K562 (cell line): ENCODE measurements at regions not wholly inside any gene's neighbourhood (a gene's known extent, or its start where the extent isn't known, plus 50 kb on each side); places are given as distances from the start of the nearest gene placed in this dataset.

Experiments used
- NR2C2 ChIP-seq, 2 experiments: fragments of 200-800 bp in 1 of 2; sonication (Bioruptor generic) in 1 of 2; sonication (generic) in 1 of 2; formaldehyde crosslinking in 1 of 2; IDR thresholded peaks; 2 replicates each; pipeline versions ENCODE4 v1.6.1 to v1.8.0; 2016 to 2022; ENCODE audit warnings: mild to moderate bottlenecking in 1 of 2, missing compliant biosample characterization in 1 of 2, missing genetic modification characterization in 1 of 2, missing genetic modification reagents in 1 of 2
- TF ChIP-seq, protein P1 (sequence below): IDR thresholded peaks from 2 replicates; pipeline ENCODE4 v1.6.1; 2012; ENCODE audit warnings: low read depth, low read length, improper control_type of control experiment, borderline replicate concordance
- TF ChIP-seq, protein P2 (sequence below): fragments of 200-600 bp; sonication (generic); IDR thresholded peaks from one replicate; pipeline ENCODE4 v1.6.1; 2012; ENCODE audit warnings: mild to moderate bottlenecking, low read depth, low read length, inconsistent platforms

DNA sequence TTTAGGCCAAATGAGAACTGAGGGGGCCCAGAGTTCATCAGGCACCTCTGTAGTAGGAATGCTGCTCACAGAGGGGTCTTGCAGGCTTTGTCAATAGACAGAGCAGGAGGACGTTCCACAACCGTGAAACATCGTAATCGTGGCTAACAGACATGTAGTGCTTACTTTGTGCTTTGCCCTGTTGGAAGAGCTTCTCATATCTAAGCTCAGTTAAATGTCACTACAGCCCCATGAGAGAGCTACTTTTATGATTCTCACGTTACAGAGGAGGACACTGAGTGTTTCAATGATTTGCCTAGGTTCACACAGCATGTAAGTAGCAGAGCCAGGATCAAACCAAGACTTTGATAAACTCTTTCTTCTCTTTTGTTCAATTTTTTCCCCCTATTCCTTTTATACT lies 136.6 kb downstream of the MYCN start (continued):
- TF ChIP-seq, protein P1, sequence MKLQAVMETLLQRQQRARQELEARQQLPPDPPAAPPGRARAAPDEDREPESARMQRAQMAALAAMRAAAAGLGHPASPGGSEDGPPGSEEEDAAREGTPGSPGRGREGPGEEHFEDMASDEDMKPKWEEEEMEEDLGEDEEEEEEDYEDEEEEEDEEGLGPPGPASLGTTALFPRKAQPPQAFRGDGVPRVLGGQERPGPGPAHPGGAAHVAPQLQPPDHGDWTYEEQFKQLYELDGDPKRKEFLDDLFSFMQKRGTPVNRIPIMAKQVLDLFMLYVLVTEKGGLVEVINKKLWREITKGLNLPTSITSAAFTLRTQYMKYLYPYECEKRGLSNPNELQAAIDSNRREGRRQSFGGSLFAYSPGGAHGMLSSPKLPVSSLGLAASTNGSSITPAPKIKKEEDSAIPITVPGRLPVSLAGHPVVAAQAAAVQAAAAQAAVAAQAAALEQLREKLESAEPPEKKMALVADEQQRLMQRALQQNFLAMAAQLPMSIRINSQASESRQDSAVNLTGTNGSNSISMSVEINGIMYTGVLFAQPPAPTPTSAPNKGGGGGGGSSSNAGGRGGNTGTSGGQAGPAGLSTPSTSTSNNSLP, result no peak
- TF ChIP-seq, protein P2, sequence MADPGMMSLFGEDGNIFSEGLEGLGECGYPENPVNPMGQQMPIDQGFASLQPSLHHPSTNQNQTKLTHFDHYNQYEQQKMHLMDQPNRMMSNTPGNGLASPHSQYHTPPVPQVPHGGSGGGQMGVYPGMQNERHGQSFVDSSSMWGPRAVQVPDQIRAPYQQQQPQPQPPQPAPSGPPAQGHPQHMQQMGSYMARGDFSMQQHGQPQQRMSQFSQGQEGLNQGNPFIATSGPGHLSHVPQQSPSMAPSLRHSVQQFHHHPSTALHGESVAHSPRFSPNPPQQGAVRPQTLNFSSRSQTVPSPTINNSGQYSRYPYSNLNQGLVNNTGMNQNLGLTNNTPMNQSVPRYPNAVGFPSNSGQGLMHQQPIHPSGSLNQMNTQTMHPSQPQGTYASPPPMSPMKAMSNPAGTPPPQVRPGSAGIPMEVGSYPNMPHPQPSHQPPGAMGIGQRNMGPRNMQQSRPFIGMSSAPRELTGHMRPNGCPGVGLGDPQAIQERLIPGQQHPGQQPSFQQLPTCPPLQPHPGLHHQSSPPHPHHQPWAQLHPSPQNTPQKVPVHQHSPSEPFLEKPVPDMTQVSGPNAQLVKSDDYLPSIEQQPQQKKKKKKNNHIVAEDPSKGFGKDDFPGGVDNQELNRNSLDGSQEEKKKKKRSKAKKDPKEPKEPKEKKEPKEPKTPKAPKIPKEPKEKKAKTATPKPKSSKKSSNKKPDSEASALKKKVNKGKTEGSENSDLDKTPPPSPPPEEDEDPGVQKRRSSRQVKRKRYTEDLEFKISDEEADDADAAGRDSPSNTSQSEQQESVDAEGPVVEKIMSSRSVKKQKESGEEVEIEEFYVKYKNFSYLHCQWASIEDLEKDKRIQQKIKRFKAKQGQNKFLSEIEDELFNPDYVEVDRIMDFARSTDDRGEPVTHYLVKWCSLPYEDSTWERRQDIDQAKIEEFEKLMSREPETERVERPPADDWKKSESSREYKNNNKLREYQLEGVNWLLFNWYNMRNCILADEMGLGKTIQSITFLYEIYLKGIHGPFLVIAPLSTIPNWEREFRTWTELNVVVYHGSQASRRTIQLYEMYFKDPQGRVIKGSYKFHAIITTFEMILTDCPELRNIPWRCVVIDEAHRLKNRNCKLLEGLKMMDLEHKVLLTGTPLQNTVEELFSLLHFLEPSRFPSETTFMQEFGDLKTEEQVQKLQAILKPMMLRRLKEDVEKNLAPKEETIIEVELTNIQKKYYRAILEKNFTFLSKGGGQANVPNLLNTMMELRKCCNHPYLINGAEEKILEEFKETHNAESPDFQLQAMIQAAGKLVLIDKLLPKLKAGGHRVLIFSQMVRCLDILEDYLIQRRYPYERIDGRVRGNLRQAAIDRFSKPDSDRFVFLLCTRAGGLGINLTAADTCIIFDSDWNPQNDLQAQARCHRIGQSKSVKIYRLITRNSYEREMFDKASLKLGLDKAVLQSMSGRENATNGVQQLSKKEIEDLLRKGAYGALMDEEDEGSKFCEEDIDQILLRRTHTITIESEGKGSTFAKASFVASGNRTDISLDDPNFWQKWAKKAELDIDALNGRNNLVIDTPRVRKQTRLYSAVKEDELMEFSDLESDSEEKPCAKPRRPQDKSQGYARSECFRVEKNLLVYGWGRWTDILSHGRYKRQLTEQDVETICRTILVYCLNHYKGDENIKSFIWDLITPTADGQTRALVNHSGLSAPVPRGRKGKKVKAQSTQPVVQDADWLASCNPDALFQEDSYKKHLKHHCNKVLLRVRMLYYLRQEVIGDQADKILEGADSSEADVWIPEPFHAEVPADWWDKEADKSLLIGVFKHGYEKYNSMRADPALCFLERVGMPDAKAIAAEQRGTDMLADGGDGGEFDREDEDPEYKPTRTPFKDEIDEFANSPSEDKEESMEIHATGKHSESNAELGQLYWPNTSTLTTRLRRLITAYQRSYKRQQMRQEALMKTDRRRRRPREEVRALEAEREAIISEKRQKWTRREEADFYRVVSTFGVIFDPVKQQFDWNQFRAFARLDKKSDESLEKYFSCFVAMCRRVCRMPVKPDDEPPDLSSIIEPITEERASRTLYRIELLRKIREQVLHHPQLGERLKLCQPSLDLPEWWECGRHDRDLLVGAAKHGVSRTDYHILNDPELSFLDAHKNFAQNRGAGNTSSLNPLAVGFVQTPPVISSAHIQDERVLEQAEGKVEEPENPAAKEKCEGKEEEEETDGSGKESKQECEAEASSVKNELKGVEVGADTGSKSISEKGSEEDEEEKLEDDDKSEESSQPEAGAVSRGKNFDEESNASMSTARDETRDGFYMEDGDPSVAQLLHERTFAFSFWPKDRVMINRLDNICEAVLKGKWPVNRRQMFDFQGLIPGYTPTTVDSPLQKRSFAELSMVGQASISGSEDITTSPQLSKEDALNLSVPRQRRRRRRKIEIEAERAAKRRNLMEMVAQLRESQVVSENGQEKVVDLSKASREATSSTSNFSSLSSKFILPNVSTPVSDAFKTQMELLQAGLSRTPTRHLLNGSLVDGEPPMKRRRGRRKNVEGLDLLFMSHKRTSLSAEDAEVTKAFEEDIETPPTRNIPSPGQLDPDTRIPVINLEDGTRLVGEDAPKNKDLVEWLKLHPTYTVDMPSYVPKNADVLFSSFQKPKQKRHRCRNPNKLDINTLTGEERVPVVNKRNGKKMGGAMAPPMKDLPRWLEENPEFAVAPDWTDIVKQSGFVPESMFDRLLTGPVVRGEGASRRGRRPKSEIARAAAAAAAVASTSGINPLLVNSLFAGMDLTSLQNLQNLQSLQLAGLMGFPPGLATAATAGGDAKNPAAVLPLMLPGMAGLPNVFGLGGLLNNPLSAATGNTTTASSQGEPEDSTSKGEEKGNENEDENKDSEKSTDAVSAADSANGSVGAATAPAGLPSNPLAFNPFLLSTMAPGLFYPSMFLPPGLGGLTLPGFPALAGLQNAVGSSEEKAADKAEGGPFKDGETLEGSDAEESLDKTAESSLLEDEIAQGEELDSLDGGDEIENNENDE, result no peak
- no peak for TF ChIP-seq NR2C2 (CRISPR knock-in tag; IDR thresholded peaks at IDR 0.05)
- TF ChIP-seq NR2C2 (tag; IDR thresholded peaks at IDR 0.05), result no peak
